ENCODE measurements at regions not wholly inside any gene's neighbourhood (a gene's known extent, or its start where the extent isn't known, plus 50 kb on each side); places are given as distances from the start of the nearest gene placed in this dataset.

DNA sequence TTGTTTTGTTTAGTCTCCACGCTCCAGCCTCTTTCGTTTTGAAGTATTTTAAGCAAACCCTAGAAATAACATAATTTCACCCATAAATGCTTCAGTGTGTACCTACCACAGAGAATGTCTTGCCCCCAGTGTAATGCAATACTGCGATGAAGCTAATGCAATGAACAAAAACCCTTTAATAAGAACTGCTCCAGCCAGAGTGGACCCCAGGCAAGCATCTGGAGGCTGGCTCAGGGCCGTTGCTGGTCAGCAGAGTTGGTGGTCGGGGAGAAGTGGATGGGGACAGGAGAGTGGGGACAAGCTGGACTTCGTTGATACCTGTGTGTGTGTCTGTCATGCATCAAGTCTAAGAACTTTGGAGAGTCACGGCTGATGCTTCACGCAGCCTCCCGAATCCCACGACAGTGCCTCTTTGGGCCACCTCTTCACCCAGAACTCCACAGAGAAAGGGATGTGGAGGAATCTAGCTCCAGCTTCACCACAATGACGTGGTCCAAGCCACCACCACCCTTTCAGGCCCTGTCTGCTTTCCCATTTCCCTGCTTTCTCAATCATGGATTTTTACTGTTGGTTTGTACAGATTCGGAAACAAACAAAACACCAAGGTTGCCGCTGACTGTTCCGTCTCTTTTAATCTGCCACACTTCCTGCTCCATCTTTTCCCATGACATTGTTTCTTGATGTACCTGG is 108.6 kb upstream of the ERRFI1 start:
- Histone ChIP-seq H3K9me3 (replicated peaks in 1 of 2; ENCODE audit: control insufficient read depth in 2 of 2, insufficient read depth in 1 of 2, low read depth in 1 of 2, low read length in 2 of 2) (no peaks in the 10 kb centered on the region), H2BK12ac (ENCODE audit: low read length) (peak overlapping the region; percentile 0), H3K4me2 (ENCODE audit: insufficient read depth, low read length, poor library complexity, severe bottlenecking) (no peak overlapping the region), H4K8ac (ENCODE audit: low read depth, low read length) (no peak overlapping the region), H3K23ac (ENCODE audit: low read depth, low read length, poor library complexity) (no peak overlapping the region), H3K4ac (ENCODE audit: low read length) (no peak overlapping the region), H3K4me1 (ENCODE audit: control insufficient read depth in 2 of 2, insufficient read depth in 1 of 2, low read depth in 1 of 2, low read length in 2 of 2) (peaks cover 0 to 1% of the 10 kb centered on the region in 2 donors), H2BK15ac (ENCODE audit: low read length) (no peak overlapping the region), H3K14ac (ENCODE audit: low read length) (no peak overlapping the region), H3K36me3 (replicated peaks in 1 of 2; ENCODE audit: control insufficient read depth in 2 of 2, insufficient read depth in 2 of 2, low read length in 2 of 2) (no peaks in the 10 kb centered on the region), H3K79me1 (ENCODE audit: low read depth, low read length) (no peaks in the 10 kb centered on the region), H4K91ac (ENCODE audit: low read depth, low read length, poor library complexity) (no peak overlapping the region), H2BK5ac (ENCODE audit: low read length) (no peak overlapping the region), H2BK120ac (ENCODE audit: low read depth, low read length) (no peak overlapping the region), H3K9ac (ENCODE audit: low read depth, low read length, poor library complexity) (no peak overlapping the region), H2AFZ (ENCODE audit: low read length) (no peak overlapping the region), H3K27ac (replicated peaks; ENCODE audit: low read length) (no peak overlapping the region), H2AK5ac (ENCODE audit: low read depth, low read length) (no peak overlapping the region), H3K4me3 (ENCODE audit: low read length in 2 of 2) (no peak overlapping the region), H3K27me3 (ENCODE audit: control insufficient read depth in 3 of 3, insufficient read depth in 3 of 3, low read depth in 1 of 3, low read length in 3 of 3) (peaks cover 0 to 16% (median 0%) of the 10 kb centered on the region in 3 experiments), H3K18ac (ENCODE audit: low read length) (peak overlapping the region; percentile 44)
- no CpG with 5 or more reads among the region's 14 CpGs for WGBS, 2 donors (ENCODE audit: extremely low coverage in 2 of 2, insufficient read length in 2 of 2, insufficient replicate concordance in 1 of 2)
- DNase-seq (ENCODE audit: low spot score), result no peak

DNA sequence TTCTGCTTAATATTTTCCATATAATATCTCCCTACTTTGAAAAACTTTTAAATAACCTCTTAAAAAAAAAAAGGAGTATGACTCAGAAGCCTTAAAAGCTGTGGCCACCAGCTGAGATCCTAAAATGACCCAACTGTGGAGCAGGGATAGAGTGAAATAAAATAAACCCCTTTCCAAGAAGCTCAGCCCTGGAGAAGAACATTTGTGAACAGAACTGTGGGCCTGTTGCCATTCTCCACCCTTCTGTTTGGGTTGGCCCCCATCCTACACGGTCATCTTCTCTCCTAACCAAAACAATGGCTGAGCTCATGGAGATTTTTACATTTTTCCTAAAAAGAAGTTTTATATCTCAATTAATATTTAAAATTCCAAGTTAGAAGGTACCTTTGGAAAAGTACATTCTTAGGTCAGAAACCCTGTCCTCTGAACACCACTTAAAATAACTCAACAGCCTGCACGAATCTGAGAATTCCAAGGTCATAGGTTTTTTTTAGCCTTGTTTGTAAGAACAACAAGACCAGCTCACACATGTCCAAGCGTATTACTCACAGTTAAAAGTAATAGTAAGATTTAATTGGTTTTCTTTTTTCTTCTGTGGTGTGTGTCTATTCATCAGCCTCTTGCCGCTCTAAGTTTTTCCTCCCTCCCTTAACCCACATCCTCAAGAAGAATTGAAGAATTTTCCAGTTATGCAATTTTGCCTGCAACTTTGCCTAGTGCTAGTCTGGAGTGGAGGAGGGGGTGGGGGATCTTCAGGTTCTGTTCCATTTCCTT is 107.7 kb upstream of the ERRFI1 start:
- H2AK5ac ChIP-seq (ENCODE audit: low read depth, low read length), result no peak overlapping the region
- DNase-seq (ENCODE audit: low spot score), result no peak
- no peak overlapping the region for H2BK15ac ChIP-seq (ENCODE audit: low read length)
- H2BK12ac ChIP-seq (ENCODE audit: low read length), result no peak overlapping the region
- no peaks in the 10 kb centered on the region for H3K36me3 ChIP-seq (replicated peaks in 1 of 2; ENCODE audit: control insufficient read depth in 2 of 2, insufficient read depth in 2 of 2, low read length in 2 of 2)
- peaks cover 0 to 1% of the 10 kb centered on the region in 2 donors for H3K4me1 ChIP-seq (ENCODE audit: control insufficient read depth in 2 of 2, insufficient read depth in 1 of 2, low read depth in 1 of 2, low read length in 2 of 2)
- no peak overlapping the region for H4K8ac ChIP-seq (ENCODE audit: low read depth, low read length)
- no peak overlapping the region for H3K4me2 ChIP-seq (ENCODE audit: insufficient read depth, low read length, poor library complexity, severe bottlenecking)
- no peak overlapping the region for H3K4me3 ChIP-seq (ENCODE audit: low read length in 2 of 2)
- peaks cover 0 to 16% (median 0%) of the 10 kb centered on the region in 3 experiments for H3K27me3 ChIP-seq (ENCODE audit: control insufficient read depth in 3 of 3, insufficient read depth in 3 of 3, low read depth in 1 of 3, low read length in 3 of 3)
- no peak overlapping the region for H3K9ac ChIP-seq (ENCODE audit: low read depth, low read length, poor library complexity)
- no peaks in the 10 kb centered on the region for H3K9me3 ChIP-seq (replicated peaks in 1 of 2; ENCODE audit: control insufficient read depth in 2 of 2, insufficient read depth in 1 of 2, low read depth in 1 of 2, low read length in 2 of 2)
- no peak overlapping the region for H2AFZ ChIP-seq (ENCODE audit: low read length)
- no peak overlapping the region for H3K14ac ChIP-seq (ENCODE audit: low read length)
- H3K27ac ChIP-seq (replicated peaks; ENCODE audit: low read length), result no peak overlapping the region
- no peak overlapping the region for H3K23ac ChIP-seq (ENCODE audit: low read depth, low read length, poor library complexity)
- no peak overlapping the region for H3K18ac ChIP-seq (ENCODE audit: low read length)
- H3K4ac ChIP-seq (ENCODE audit: low read length), result no peak overlapping the region
- WGBS, 2 donors (ENCODE audit: extremely low coverage in 2 of 2, insufficient read length in 2 of 2, insufficient replicate concordance in 1 of 2), result no CpG with 5 or more reads among the region's 4 CpGs
- H2BK5ac ChIP-seq (ENCODE audit: low read length), result no peak overlapping the region
- H4K91ac ChIP-seq (ENCODE audit: low read depth, low read length, poor library complexity), result no peak overlapping the region
- H2BK120ac ChIP-seq (ENCODE audit: low read depth, low read length), result no peak overlapping the region
- no peaks in the 10 kb centered on the region for H3K79me1 ChIP-seq (ENCODE audit: low read depth, low read length)

DNA sequence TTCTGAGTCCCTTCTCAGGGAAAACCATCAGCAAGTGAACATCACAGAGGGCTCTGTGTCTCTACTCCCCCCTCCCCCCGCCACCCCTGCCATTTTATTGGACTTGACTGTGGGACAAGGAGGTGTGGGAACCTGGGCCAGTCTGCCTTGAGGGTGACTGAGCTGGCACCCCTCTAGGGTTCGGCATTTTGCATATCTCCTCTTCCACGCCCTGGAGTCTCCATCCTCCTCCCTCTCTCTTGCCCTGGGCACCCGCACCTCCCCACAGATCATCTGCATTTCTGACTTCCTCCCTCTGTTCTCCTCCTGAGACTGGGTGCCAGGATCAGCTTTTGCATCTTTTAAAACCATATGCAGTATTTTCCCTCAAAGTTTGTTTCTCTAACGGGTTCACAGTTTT is 107.1 kb upstream of the ERRFI1 start:
- no peak overlapping the region for H3K23ac ChIP-seq (ENCODE audit: low read depth, low read length, poor library complexity)
- no peak for DNase-seq (ENCODE audit: low spot score)
- H2BK120ac ChIP-seq (ENCODE audit: low read depth, low read length), result no peak overlapping the region
- no peak overlapping the region for H2BK5ac ChIP-seq (ENCODE audit: low read length)
- H2BK12ac ChIP-seq (ENCODE audit: low read length), result no peak overlapping the region
- no peak overlapping the region for H3K4me3 ChIP-seq (ENCODE audit: low read length in 2 of 2)
- no peak overlapping the region for H4K91ac ChIP-seq (ENCODE audit: low read depth, low read length, poor library complexity)
- peaks cover 0 to 12% (median 0%) of the 10 kb centered on the region in 3 experiments for H3K27me3 ChIP-seq (ENCODE audit: control insufficient read depth in 3 of 3, insufficient read depth in 3 of 3, low read depth in 1 of 3, low read length in 3 of 3)
- no peak overlapping the region for H2AK5ac ChIP-seq (ENCODE audit: low read depth, low read length)
- H3K4me2 ChIP-seq (ENCODE audit: insufficient read depth, low read length, poor library complexity, severe bottlenecking), result no peak overlapping the region
- no peak overlapping the region for H3K27ac ChIP-seq (replicated peaks; ENCODE audit: low read length)
- peaks cover 0 to 1% of the 10 kb centered on the region in 2 donors for H3K4me1 ChIP-seq (ENCODE audit: control insufficient read depth in 2 of 2, insufficient read depth in 1 of 2, low read depth in 1 of 2, low read length in 2 of 2)
- whole genome bisulfite sequencing, 2 donors (ENCODE audit: extremely low coverage in 2 of 2, insufficient read length in 2 of 2, insufficient replicate concordance in 1 of 2), result no CpG with 5 or more reads among the region's 5 CpGs
- peak overlapping the region; percentile 62 for H3K18ac ChIP-seq (ENCODE audit: low read length)
- no peak overlapping the region for H3K14ac ChIP-seq (ENCODE audit: low read length)
- H3K9me3 ChIP-seq (replicated peaks in 1 of 2; ENCODE audit: control insufficient read depth in 2 of 2, insufficient read depth in 1 of 2, low read depth in 1 of 2, low read length in 2 of 2), result no peaks in the 10 kb centered on the region
- no peak overlapping the region for H4K8ac ChIP-seq (ENCODE audit: low read depth, low read length)
- no peak overlapping the region for H3K9ac ChIP-seq (ENCODE audit: low read depth, low read length, poor library complexity)
- no peak overlapping the region for H2AFZ ChIP-seq (ENCODE audit: low read length)
- H3K79me1 ChIP-seq (ENCODE audit: low read depth, low read length), result no peaks in the 10 kb centered on the region
- H2BK15ac ChIP-seq (ENCODE audit: low read length), result no peak overlapping the region
- H3K4ac ChIP-seq (ENCODE audit: low read length), result no peak overlapping the region
- H3K36me3 ChIP-seq (replicated peaks in 1 of 2; ENCODE audit: control insufficient read depth in 2 of 2, insufficient read depth in 2 of 2, low read length in 2 of 2), result no peaks in the 10 kb centered on the region

DNA sequence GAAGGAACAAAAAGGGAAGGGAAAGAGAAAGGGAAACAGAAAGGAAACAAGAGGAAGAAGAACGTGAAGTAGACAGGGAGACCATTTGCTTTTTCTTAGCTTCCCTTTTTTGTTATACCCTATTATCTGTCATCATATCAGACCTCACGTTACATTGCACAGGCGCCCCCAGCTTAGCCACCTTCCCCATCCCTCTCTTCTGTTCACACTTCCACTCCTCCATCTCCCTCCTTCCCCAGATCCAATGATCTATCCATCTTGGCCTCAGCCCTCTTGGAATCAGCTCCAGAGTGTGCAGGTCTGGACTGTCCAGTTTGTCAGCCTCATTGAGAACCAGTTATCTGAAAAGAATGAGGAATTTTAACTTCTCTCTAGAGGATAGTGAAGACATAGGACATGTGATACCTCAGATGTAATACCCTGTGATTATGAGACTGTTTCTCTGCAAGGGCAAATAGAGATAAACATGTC is 101.1 kb upstream of the ERRFI1 start:
- Histone ChIP-seq H2BK15ac (ENCODE audit: low read length) (no peak overlapping the region), H2BK120ac (ENCODE audit: low read depth, low read length) (no peak overlapping the region), H3K9me3 (replicated peaks in 1 of 2; ENCODE audit: control insufficient read depth in 2 of 2, insufficient read depth in 1 of 2, low read depth in 1 of 2, low read length in 2 of 2) (peaks cover 4 to 13% of the 10 kb centered on the region in 2 donors), H3K27me3 (ENCODE audit: control insufficient read depth in 3 of 3, insufficient read depth in 3 of 3, low read depth in 1 of 3, low read length in 3 of 3) (peaks cover 0 to 2% (median 0%) of the 10 kb centered on the region in 3 experiments), H3K79me1 (ENCODE audit: low read depth, low read length) (no peaks in the 10 kb centered on the region), H3K4me1 (ENCODE audit: control insufficient read depth in 2 of 2, insufficient read depth in 1 of 2, low read depth in 1 of 2, low read length in 2 of 2) (no peaks in the 10 kb centered on the region), H3K4me2 (ENCODE audit: insufficient read depth, low read length, poor library complexity, severe bottlenecking) (no peak overlapping the region), H3K27ac (replicated peaks; ENCODE audit: low read length) (no peak overlapping the region), H2AK5ac (ENCODE audit: low read depth, low read length) (no peak overlapping the region), H2BK12ac (ENCODE audit: low read length) (no peak overlapping the region), H3K9ac (ENCODE audit: low read depth, low read length, poor library complexity) (no peak overlapping the region), H3K18ac (ENCODE audit: low read length) (no peak overlapping the region), H3K23ac (ENCODE audit: low read depth, low read length, poor library complexity) (no peak overlapping the region), H2BK5ac (ENCODE audit: low read length) (no peak overlapping the region), H3K36me3 (replicated peaks in 1 of 2; ENCODE audit: control insufficient read depth in 2 of 2, insufficient read depth in 2 of 2, low read length in 2 of 2) (no peaks in the 10 kb centered on the region), H4K91ac (ENCODE audit: low read depth, low read length, poor library complexity) (no peak overlapping the region), H3K14ac (ENCODE audit: low read length) (no peak overlapping the region), H3K4me3 (ENCODE audit: low read length in 2 of 2) (no peak overlapping the region), H4K8ac (ENCODE audit: low read depth, low read length) (no peak overlapping the region), H2AFZ (ENCODE audit: low read length) (no peak overlapping the region), H3K4ac (ENCODE audit: low read length) (no peak overlapping the region)
- DNase-seq (ENCODE audit: low spot score), result no peak
- WGBS, 2 donors (ENCODE audit: extremely low coverage in 2 of 2, insufficient read length in 2 of 2, insufficient replicate concordance in 1 of 2), result no CpG with 5 or more reads among the region's 3 CpGs

All from neuronal stem cell (in vitro differentiated cells).